ENCODE measurements at regions not wholly inside any gene's neighbourhood (a gene's known extent, or its start where the extent isn't known, plus 50 kb on each side); places are given as distances from the start of the nearest gene placed in this dataset.
A peak's percentile ranks its signal among the peaks of the same experiment; 100 is the strongest.

GRCh38 chr4:165612936-165613335, 234.1 kb downstream of the CPE start:
- no peak for DNase-seq

- DNase-seq, result no peak
Observed at GRCh38 chr4:165613581-165613980, 234.8 kb downstream of the CPE start.

GRCh38 chr4:165620913-165621312, 242.1 kb downstream of the CPE start:
- no peak for DNase-seq

- DNase-seq, result no peak
Observed at GRCh38 chr4:165621983-165622382, 243.2 kb downstream of the CPE start.

- no peak for DNase-seq
Observed at GRCh38 chr4:165625281-165625680, 246.5 kb downstream of the CPE start.

- DNase-seq, result no peak
Observed at GRCh38 chr4:165626316-165626715, 246.7 kb upstream of the TLL1 start.

GRCh38 chr4:165627128-165627527, 245.9 kb upstream of the TLL1 start:
- no peak for DNase-seq

GRCh38 chr4:165627548-165627947, 245.5 kb upstream of the TLL1 start:
- no peak for DNase-seq

GRCh38 chr4:165628572-165628971, 244.5 kb upstream of the TLL1 start:
- no peak for DNase-seq

- DNase-seq, result no peak
Observed at GRCh38 chr4:165630671-165631070, 242.4 kb upstream of the TLL1 start.

GRCh38 chr4:165631208-165631894, 241.7 kb upstream of the TLL1 start:
- DNase-seq, result no peak

- DNase-seq, result no peak
Observed at GRCh38 chr4:165631912-165632311, 241.1 kb upstream of the TLL1 start.

- no peak for DNase-seq
Observed at GRCh38 chr4:165634766-165635165, 238.3 kb upstream of the TLL1 start.

- no peak for DNase-seq
Observed at GRCh38 chr4:165635381-165635780, 237.7 kb upstream of the TLL1 start.

- no peak for DNase-seq
Observed at GRCh38 chr4:165635951-165636350, 237.1 kb upstream of the TLL1 start.

GRCh38 chr4:165651901-165652300, 221.1 kb upstream of the TLL1 start:
- no peak for DNase-seq

GRCh38 chr4:165654556-165654955, 218.5 kb upstream of the TLL1 start:
- no peak for DNase-seq

GRCh38 chr4:165656399-165656798, 216.6 kb upstream of the TLL1 start:
- DNase-seq, result no peak

GRCh38 chr4:165656829-165657490, 216.1 kb upstream of the TLL1 start:
- no peak for DNase-seq

GRCh38 chr4:165662341-165662740, 210.7 kb upstream of the TLL1 start:
- no peak for DNase-seq

GRCh38 chr4:165663411-165663810, 209.6 kb upstream of the TLL1 start:
- no peak for DNase-seq

GRCh38 chr4:165666836-165667235, 206.2 kb upstream of the TLL1 start:
- no peak for DNase-seq

GRCh38 chr4:165667969-165668368, 205.1 kb upstream of the TLL1 start:
- DNase-seq, result no peak

- no peak for DNase-seq
Observed at GRCh38 chr4:165668694-165669093, 204.3 kb upstream of the TLL1 start.

GRCh38 chr4:165677081-165677480, 196.0 kb upstream of the TLL1 start:
- peak in 1 of 6 experiments; percentile 0 for DNase-seq
